ENCODE measurements at regions not wholly inside any gene's neighbourhood (a gene's known extent, or its start where the extent isn't known, plus 50 kb on each side); places are given as distances from the start of the nearest gene placed in this dataset.

GRCh38 chr13:84745051-84745551 lies 862.8 kb upstream of the SLITRK1 start (continued):
- no peak for TF ChIP-seq AFF4 (CRISPR knock-in tag; IDR thresholded peaks at IDR 0.05; ENCODE audit: borderline replicate concordance)
- TF ChIP-seq E2F1 (CRISPR knock-in tag; IDR thresholded peaks at IDR 0.05), result no peak
- no peak for TF ChIP-seq E2F4 (CRISPR knock-in tag; IDR thresholded peaks at IDR 0.05; ENCODE audit: borderline replicate concordance, low read depth)
- no peak for TF ChIP-seq ZNF396 (CRISPR knock-in tag; IDR thresholded peaks at IDR 0.05; ENCODE audit: borderline replicate concordance)
- TF ChIP-seq, protein P1, sequence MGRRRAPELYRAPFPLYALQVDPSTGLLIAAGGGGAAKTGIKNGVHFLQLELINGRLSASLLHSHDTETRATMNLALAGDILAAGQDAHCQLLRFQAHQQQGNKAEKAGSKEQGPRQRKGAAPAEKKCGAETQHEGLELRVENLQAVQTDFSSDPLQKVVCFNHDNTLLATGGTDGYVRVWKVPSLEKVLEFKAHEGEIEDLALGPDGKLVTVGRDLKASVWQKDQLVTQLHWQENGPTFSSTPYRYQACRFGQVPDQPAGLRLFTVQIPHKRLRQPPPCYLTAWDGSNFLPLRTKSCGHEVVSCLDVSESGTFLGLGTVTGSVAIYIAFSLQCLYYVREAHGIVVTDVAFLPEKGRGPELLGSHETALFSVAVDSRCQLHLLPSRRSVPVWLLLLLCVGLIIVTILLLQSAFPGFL (CRISPR knock-in tag; IDR thresholded peaks at IDR 0.05; ENCODE audit: borderline replicate concordance), result no peak
- TF ChIP-seq OVOL2 (CRISPR knock-in tag; IDR thresholded peaks at IDR 0.05; ENCODE audit: borderline replicate concordance), result no peak
- no peak for TF ChIP-seq E2F5 (CRISPR knock-in tag; IDR thresholded peaks at IDR 0.05)
- TF ChIP-seq ESRRA (CRISPR knock-in tag; IDR thresholded peaks at IDR 0.05; ENCODE audit: borderline replicate concordance), result no peak
- no peak for TF ChIP-seq FOXK1 (CRISPR knock-in tag; IDR thresholded peaks at IDR 0.05)
- TF ChIP-seq JUN (CRISPR knock-in tag; IDR thresholded peaks at IDR 0.05), result no peak
- no peak for TF ChIP-seq ZNF671 (CRISPR knock-in tag; IDR thresholded peaks at IDR 0.05)
- TF ChIP-seq CREB1 (CRISPR knock-in tag; IDR thresholded peaks at IDR 0.05), result no peak
- TF ChIP-seq ZNF317 (CRISPR knock-in tag; IDR thresholded peaks at IDR 0.05; ENCODE audit: borderline replicate concordance, low read depth), result no peak
- no peak for TF ChIP-seq NR3C1 (CRISPR knock-in tag; conservative IDR thresholded peaks at IDR 0.05; ENCODE audit: low read depth)
- TF ChIP-seq ZNF219 (CRISPR knock-in tag; IDR thresholded peaks at IDR 0.05; ENCODE audit: borderline replicate concordance), result no peak

DNA sequence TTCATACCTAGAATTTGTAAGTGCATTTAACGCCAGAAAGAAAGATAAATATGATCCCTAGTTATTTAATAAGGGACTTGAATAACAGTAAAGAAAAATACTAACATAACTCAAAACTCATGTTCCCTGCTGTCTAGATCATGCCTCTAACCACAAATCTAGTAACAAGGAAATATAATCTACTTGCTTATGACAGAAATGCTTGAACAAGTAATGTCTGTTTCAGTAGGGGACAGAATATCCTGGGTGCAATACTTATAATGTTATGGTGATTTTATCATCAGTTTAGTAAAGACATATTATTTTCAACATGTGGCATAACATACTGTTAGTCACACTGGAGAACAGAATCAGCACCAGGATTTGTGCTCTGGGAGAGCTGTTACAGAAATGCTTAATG lies 861.9 kb upstream of the SLITRK1 start:
- TF ChIP-seq RORB (CRISPR knock-in tag; IDR thresholded peaks at IDR 0.05) (no peak), SOX15 (CRISPR knock-in tag; IDR thresholded peaks at IDR 0.05) (no peak), ZNF281 (CRISPR knock-in tag; IDR thresholded peaks at IDR 0.05) (no peak), EMX1 (CRISPR knock-in tag; IDR thresholded peaks at IDR 0.05) (no peak), USF2 (CRISPR knock-in tag; IDR thresholded peaks at IDR 0.05) (no peak), ATF2 (CRISPR knock-in tag; IDR thresholded peaks at IDR 0.05; ENCODE audit: borderline replicate concordance, low read depth) (no peak)
- ChIA-PET CTCF (interaction anchor here (0.7 kb wide), 1 partner anchor 134 kb away, joined by 4 read pairs; no protein-coding TSS in a partner anchor), POLR2A (no interaction called here)
- DNase-seq (ENCODE audit: low spot score) (no peak), ATAC-seq (no peak)
- Mint-ChIP-seq H3K4me3 (no peak overlapping the region), H3K27me3 (ENCODE audit: low read depth) (no peaks in the 10 kb centered on the region), H3K4me1 (no peaks in the 10 kb centered on the region), H3K27ac (no peak overlapping the region), H3K36me3 (no peaks in the 10 kb centered on the region), H3K9me3 (no peaks in the 10 kb centered on the region)
